ENCODE measurements at regions not wholly inside any gene's neighbourhood (a gene's known extent, or its start where the extent isn't known, plus 50 kb on each side); places are given as distances from the start of the nearest gene placed in this dataset.

DNA sequence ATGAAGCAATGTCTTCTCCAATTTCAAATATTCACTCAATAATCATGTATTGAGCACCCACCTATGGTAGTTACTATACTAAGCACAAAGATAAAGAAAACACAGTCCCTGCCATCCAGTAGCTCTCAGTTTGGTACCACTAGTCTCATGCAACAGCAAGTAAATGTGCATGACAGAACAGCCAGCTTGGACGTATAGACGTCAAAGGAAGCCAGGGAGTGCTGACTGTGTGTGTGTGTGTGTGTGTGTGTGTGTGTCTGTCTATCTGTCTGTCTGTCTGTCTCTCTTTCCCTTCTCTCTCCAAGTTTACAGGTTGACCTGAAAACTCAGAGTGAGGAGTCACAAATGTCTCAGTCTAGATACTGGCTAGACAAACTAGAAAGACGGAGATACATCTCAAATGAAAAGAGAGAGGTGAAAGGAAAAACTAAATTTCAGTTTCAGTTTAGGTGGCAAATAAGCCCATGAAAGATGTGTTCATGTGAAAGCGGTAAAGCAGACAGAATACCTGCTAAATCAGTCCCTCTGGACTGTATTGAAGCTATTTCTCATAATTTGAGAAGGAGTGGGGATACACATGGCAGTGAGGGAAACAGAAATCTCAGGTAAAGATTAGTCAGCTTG lies 141.1 kb upstream of the PTPRG start (continued):
- TF ChIP-seq ZNF331 (CRISPR knock-in tag; IDR thresholded peaks at IDR 0.05; ENCODE audit: low read depth): no peak
- TF ChIP-seq STAT1 (IDR thresholded peaks at IDR 0.05; ENCODE audit: unreplicated experiment): no peak
- no peak for TF ChIP-seq EZH2 (IDR thresholded peaks at IDR 0.05; ENCODE audit: low read depth, unreplicated experiment)
- no peak for TF ChIP-seq CREB1 (CRISPR knock-in tag; IDR thresholded peaks at IDR 0.05; ENCODE audit: low read depth)
- no peak for TF ChIP-seq JUNB (IDR thresholded peaks at IDR 0.05; ENCODE audit: unreplicated experiment)
- no peak for TF ChIP-seq NANOG (IDR thresholded peaks at IDR 0.05; ENCODE audit: borderline replicate concordance)

DNA sequence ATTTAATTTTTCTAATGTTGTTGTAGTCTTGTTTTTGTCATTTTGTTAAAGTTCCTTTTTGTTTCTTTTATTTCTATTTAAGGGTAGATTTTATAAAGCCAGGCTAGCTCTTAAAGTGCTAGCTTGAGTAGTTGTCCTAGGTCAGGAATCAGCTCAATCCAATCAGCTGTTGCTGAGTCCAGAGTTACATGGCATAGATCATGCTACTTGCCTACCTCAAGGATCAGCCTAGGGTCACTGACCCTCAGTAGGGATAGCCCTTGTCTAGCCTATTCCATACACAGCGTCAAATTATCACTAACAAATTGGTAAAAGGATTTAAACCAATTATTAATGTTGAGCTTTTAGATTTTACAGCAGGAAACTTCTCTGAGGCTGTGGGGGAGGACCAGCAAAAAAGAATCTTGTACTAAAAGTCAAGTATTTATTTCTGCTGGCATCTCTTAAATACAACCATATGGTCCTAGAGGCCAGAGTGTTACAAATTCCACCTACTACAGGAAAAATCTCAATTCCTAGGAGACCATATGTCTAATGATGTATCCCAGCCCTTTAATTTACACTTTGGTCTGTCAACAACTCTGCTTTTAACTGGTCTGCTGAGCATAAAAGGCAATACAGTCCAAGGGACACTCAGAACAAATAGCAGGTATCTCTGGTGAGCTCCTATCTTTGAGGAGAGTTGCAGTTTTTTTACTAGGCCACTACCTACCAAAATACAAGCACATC lies 138.3 kb upstream of the PTPRG start:
- Histone ChIP-seq H3K4me2 (no peak overlapping the region), H3K36me3 (ENCODE audit: insufficient read depth) (no peaks in the 10 kb centered on the region), H3K4me3 (no peak overlapping the region), H3K27me3 (ENCODE audit: insufficient read depth) (no peaks in the 10 kb centered on the region), H3K79me2 (replicated peaks; ENCODE audit: insufficient read depth) (no peaks in the 10 kb centered on the region; the same call in 1 of the 2 replicates), H3F3A (replicated peaks; ENCODE audit: low read depth) (no peaks in the 10 kb centered on the region), H3K4me1 (ENCODE audit: insufficient read depth) (no peaks in the 10 kb centered on the region), H2AFZ (no peak overlapping the region), H3K9me2 (ENCODE audit: insufficient read depth) (no peaks in the 10 kb centered on the region; the same call in 1 of the 2 replicates), H4K20me1 (replicated peaks; ENCODE audit: insufficient read depth) (no peaks in the 10 kb centered on the region), H3K27ac (ENCODE audit: low read depth) (no peak overlapping the region)
- Mint-ChIP-seq H3K27me3 (ENCODE audit: insufficient read depth, low read depth, poor library complexity) (no peaks in the 10 kb centered on the region), H3K4me1 (no peaks in the 10 kb centered on the region; the same call in 2 of the 3 replicates), H3K9me3 (no peaks in the 10 kb centered on the region), H3K36me3 (ENCODE audit: low read depth) (no peaks in the 10 kb centered on the region), H3K27ac (no peak overlapping the region), H3K4me3 (no peak overlapping the region)
- no peak for ATAC-seq
- TF ChIP-seq STAT1 (IDR thresholded peaks at IDR 0.05; ENCODE audit: unreplicated experiment) (no peak), POLR2AphosphoS5 (IDR thresholded peaks at IDR 0.05; ENCODE audit: low read depth) (no peak)
- TF ChIP-seq, protein P1, sequence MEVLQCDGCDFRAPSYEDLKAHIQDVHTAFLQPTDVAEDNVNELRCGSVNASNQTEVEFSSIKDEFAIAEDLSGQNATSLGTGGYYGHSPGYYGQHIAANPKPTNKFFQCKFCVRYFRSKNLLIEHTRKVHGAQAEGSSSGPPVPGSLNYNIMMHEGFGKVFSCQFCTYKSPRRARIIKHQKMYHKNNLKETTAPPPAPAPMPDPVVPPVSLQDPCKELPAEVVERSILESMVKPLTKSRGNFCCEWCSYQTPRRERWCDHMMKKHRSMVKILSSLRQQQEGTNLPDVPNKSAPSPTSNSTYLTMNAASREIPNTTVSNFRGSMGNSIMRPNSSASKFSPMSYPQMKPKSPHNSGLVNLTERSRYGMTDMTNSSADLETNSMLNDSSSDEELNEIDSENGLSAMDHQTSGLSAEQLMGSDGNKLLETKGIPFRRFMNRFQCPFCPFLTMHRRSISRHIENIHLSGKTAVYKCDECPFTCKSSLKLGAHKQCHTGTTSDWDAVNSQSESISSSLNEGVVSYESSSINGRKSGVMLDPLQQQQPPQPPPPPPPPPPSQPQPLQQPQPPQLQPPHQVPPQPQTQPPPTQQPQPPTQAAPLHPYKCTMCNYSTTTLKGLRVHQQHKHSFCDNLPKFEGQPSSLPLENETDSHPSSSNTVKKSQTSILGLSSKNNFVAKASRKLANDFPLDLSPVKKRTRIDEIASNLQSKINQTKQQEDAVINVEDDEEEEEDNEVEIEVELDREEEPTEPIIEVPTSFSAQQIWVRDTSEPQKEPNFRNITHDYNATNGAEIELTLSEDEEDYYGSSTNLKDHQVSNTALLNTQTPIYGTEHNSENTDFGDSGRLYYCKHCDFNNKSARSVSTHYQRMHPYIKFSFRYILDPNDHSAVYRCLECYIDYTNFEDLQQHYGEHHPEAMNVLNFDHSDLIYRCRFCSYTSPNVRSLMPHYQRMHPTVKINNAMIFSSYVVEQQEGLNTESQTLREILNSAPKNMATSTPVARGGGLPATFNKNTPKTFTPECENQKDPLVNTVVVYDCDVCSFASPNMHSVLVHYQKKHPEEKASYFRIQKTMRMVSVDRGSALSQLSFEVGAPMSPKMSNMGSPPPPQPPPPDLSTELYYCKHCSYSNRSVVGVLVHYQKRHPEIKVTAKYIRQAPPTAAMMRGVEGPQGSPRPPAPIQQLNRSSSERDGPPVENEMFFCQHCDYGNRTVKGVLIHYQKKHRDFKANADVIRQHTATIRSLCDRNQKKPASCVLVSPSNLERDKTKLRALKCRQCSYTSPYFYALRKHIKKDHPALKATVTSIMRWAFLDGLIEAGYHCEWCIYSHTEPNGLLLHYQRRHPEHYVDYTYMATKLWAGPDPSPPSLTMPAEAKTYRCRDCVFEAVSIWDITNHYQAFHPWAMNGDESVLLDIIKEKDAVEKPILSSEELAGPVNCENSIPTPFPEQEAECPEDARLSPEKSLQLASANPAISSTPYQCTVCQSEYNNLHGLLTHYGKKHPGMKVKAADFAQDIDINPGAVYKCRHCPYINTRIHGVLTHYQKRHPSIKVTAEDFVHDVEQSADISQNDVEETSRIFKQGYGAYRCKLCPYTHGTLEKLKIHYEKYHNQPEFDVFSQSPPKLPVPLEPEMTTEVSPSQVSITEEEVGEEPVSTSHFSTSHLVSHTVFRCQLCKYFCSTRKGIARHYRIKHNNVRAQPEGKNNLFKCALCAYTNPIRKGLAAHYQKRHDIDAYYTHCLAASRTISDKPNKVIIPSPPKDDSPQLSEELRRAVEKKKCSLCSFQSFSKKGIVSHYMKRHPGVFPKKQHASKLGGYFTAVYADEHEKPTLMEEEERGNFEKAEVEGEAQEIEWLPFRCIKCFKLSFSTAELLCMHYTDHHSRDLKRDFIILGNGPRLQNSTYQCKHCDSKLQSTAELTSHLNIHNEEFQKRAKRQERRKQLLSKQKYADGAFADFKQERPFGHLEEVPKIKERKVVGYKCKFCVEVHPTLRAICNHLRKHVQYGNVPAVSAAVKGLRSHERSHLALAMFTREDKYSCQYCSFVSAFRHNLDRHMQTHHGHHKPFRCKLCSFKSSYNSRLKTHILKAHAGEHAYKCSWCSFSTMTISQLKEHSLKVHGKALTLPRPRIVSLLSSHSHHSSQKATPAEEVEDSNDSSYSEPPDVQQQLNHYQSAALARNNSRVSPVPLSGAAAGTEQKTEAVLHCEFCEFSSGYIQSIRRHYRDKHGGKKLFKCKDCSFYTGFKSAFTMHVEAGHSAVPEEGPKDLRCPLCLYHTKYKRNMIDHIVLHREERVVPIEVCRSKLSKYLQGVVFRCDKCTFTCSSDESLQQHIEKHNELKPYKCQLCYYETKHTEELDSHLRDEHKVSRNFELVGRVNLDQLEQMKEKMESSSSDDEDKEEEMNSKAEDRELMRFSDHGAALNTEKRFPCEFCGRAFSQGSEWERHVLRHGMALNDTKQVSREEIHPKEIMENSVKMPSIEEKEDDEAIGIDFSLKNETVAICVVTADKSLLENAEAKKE (CRISPR knock-in tag; IDR thresholded peaks at IDR 0.05): no peak
- TF ChIP-seq, protein P2, sequence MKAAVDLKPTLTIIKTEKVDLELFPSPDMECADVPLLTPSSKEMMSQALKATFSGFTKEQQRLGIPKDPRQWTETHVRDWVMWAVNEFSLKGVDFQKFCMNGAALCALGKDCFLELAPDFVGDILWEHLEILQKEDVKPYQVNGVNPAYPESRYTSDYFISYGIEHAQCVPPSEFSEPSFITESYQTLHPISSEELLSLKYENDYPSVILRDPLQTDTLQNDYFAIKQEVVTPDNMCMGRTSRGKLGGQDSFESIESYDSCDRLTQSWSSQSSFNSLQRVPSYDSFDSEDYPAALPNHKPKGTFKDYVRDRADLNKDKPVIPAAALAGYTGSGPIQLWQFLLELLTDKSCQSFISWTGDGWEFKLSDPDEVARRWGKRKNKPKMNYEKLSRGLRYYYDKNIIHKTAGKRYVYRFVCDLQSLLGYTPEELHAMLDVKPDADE (IDR thresholded peaks at IDR 0.05): no peak
- no peak for DNase-seq (ENCODE audit: low spot score)
